C4-2B (cell line): ENCODE measurements at regions not wholly inside any gene's neighbourhood (a gene's known extent, or its start where the extent isn't known, plus 50 kb on each side); places are given as distances from the start of the nearest gene placed in this dataset.

Experiments used
- H3K27ac ChIP-seq: fragments of 450-650 bp; 2 replicates; pipeline ENCODE4 v1.5.1; 2017
- CTCF ChIP-seq: fragments of 450-650 bp; conservative IDR thresholded peaks from 2 replicates; pipeline ENCODE4 v1.5.1; 2017; ENCODE audit warnings: mild to moderate bottlenecking
- ZFX ChIP-seq: fragments of 450-650 bp; IDR thresholded peaks from 2 replicates; pipeline ENCODE4 v1.6.1; 2017

- no peak overlapping the region for H3K27ac ChIP-seq
- no peak for TF ChIP-seq ZFX
- no peak for TF ChIP-seq CTCF
Measured at GRCh38 chr2:122000556-122001340, 245.3 kb downstream of the TSN start.

- TF ChIP-seq CTCF (no peak), ZFX (no peak)
- H3K27ac ChIP-seq, result no peak overlapping the region
Measured at GRCh38 chr2:122001441-122001874, 246.0 kb downstream of the TSN start.

- H3K27ac ChIP-seq, result no peak overlapping the region
- TF ChIP-seq CTCF (no peak), ZFX (no peak)
Measured at GRCh38 chr2:122003196-122003940, 247.9 kb downstream of the TSN start.

- no peak overlapping the region for H3K27ac ChIP-seq
- TF ChIP-seq CTCF (no peak), ZFX (no peak)
Measured at GRCh38 chr2:122007126-122007525, 251.7 kb downstream of the TSN start.

GRCh38 chr2:122007577-122007976, 252.1 kb downstream of the TSN start:
- TF ChIP-seq CTCF (no peak), ZFX (no peak)

GRCh38 chr2:122009561-122009960, 254.1 kb downstream of the TSN start:
- TF ChIP-seq CTCF (no peak), ZFX (no peak)
- no peak overlapping the region for H3K27ac ChIP-seq

More at GRCh38 chr2:122007577-122007976, 252.1 kb downstream of the TSN start:
- no peak overlapping the region for H3K27ac ChIP-seq
